ENCODE measurements at regions not wholly inside any gene's neighbourhood (a gene's known extent, or its start where the extent isn't known, plus 50 kb on each side); places are given as distances from the start of the nearest gene placed in this dataset.

GRCh38 chr5:98556712-98557111 is 216.8 kb upstream of the RGMB start:
- H3K27ac Mint-ChIP-seq = no peak overlapping the region
- POLR2A ChIA-PET = no interaction called here
- H3K36me3 Mint-ChIP-seq (ENCODE audit: low read depth) = no peaks in the 10 kb centered on the region
- no peaks in the 10 kb centered on the region for H3K27me3 Mint-ChIP-seq (ENCODE audit: low read depth)
- no peaks in the 10 kb centered on the region for H3K9me3 Mint-ChIP-seq (ENCODE audit: insufficient read depth)
- no peak for DNase-seq
- CTCF ChIA-PET = no interaction called here
- no peak overlapping the region for H3K4me3 Mint-ChIP-seq
- no peaks in the 10 kb centered on the region for H3K4me1 Mint-ChIP-seq (ENCODE audit: low read depth)
- ATAC-seq = no peak

DNA sequence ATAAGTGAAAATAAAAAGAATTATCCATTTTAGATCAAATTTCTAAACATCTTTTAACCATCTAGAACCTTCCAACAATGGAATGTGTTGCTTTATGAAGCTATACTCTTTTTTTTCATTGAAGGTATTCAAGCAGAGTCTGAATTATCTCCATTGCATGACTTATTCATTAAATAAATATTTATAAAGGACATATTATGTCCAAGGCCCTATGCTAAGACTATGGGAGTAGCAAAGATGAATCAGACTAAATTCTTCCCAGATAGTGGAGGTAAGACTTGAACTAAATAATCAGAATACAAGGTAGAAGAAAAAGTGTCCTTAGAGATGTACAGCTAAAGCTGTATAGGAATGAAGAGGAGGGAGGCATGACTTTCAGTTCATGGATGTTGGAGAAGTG is 215.5 kb upstream of the RGMB start:
- DNase-seq = no peak

DNA sequence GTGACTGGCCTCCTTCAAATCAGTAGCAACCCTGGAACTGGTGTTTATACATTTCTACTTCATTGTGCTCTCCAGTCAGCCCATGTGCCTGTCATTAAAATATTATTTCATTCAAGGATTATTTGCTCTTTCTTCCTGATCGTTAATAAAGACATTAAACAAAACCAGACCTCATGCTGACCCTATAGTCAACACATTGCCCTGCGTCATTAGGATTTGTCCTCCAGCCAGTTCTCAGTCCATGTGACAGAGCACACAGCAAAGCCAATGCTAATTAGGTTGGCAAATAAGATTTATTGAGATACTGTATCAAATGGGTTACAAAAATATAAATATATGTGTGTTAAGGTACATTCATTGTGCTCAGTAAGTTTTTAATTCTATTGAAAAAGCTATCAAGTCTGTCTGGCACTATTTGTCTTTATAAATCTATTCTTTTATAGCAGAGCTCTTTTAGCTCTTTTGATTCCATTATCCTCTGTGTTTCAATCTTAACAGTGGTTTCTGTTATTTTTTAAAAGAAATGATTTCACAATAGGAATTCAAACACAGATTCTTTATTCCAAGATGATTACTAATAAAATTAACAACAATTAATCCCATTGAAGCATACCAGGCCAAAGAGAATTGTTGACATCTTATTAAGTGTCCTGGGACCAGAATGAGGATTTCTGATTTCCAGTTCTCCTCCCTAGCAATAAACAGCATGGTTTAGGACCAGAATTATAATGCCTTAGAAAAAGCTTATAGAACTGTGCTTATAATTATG is 209.4 kb upstream of the RGMB start:
- DNase-seq = no peak
- H3K9me3 Mint-ChIP-seq (ENCODE audit: insufficient read depth) = no peaks in the 10 kb centered on the region
- POLR2A ChIA-PET = no interaction called here

More for the DNA sequence above, 215.5 kb upstream of the RGMB start:
- H3K27ac Mint-ChIP-seq = no peak overlapping the region
- H3K9me3 Mint-ChIP-seq (ENCODE audit: insufficient read depth) = no peaks in the 10 kb centered on the region
- CTCF ChIA-PET = no interaction called here
- H3K36me3 Mint-ChIP-seq (ENCODE audit: low read depth) = no peaks in the 10 kb centered on the region
- H3K4me3 Mint-ChIP-seq = no peak overlapping the region
- no peaks in the 10 kb centered on the region for H3K4me1 Mint-ChIP-seq (ENCODE audit: low read depth)
- POLR2A ChIA-PET = no interaction called here
- no peaks in the 10 kb centered on the region for H3K27me3 Mint-ChIP-seq (ENCODE audit: low read depth)
- ATAC-seq = no peak

GRCh38 chr5:98564836-98565235 is 208.6 kb upstream of the RGMB start:
- no peaks in the 10 kb centered on the region for H3K4me1 Mint-ChIP-seq (ENCODE audit: low read depth)
- H3K27me3 Mint-ChIP-seq (ENCODE audit: low read depth) = no peaks in the 10 kb centered on the region
- H3K4me3 Mint-ChIP-seq = no peak overlapping the region
- no peak overlapping the region for H3K27ac Mint-ChIP-seq
- ChIA-PET CTCF (no interaction called here), POLR2A (no interaction called here)
- no peak for DNase-seq
- ATAC-seq = no peak
- H3K36me3 Mint-ChIP-seq (ENCODE audit: low read depth) = no peaks in the 10 kb centered on the region
- H3K9me3 Mint-ChIP-seq (ENCODE audit: insufficient read depth) = no peaks in the 10 kb centered on the region

More for the DNA sequence above, 209.4 kb upstream of the RGMB start:
- Mint-ChIP-seq H3K27ac (no peak overlapping the region), H3K36me3 (ENCODE audit: low read depth) (no peaks in the 10 kb centered on the region), H3K4me1 (ENCODE audit: low read depth) (no peaks in the 10 kb centered on the region), H3K4me3 (no peak overlapping the region), H3K27me3 (ENCODE audit: low read depth) (no peaks in the 10 kb centered on the region)
- no peak for ATAC-seq
- CTCF ChIA-PET = no interaction called here

- ChIA-PET CTCF (no interaction called here), POLR2A (no interaction called here)
- no peaks in the 10 kb centered on the region for H3K36me3 Mint-ChIP-seq (ENCODE audit: low read depth)
- no peak overlapping the region for H3K27ac Mint-ChIP-seq
- no peak for ATAC-seq
- no peak for DNase-seq
- H3K27me3 Mint-ChIP-seq (ENCODE audit: low read depth) = no peaks in the 10 kb centered on the region
- no peak overlapping the region for H3K4me3 Mint-ChIP-seq
- no peaks in the 10 kb centered on the region for H3K9me3 Mint-ChIP-seq (ENCODE audit: insufficient read depth)
- no peaks in the 10 kb centered on the region for H3K4me1 Mint-ChIP-seq (ENCODE audit: low read depth)
Observed at GRCh38 chr5:98568336-98568735, 205.1 kb upstream of the RGMB start.

DNA sequence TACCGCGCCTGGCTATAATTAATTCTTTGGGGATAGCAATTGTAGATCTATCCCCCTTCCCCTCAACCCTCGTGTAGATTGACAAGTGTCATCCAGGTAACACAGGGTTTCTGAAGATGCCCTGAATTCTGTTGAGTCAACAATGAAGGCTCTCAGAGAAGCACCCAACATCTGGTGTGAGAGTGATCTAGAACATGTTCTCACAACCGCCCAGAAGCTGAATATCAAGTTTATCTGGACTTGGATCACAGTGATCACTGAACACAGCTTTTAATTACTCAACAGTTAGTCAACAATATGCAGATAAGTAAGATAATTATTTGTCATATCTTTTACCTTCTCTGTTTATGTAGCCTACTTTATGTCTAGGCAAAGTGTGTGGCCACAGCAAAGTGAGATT is 204.2 kb upstream of the RGMB start:
- CTCF ChIA-PET = no interaction called here

DNA sequence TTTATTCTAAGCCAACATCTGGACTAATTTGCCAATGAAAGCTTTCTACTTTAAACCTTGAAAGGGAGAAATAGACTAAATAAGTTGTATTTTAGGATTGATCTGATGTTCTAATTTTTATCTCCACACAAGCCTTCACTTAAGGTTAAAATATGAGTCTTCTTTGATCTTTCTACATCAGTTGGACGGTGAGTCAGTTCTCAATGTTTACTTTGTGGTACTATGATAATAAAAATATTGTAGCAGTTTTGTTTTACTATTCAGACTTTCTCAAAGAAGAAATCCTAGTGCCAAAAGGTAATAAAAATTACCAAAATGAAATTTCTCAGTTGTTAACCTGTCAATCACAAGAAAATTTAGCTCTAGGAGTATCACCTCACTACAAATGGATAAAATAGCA is 203.5 kb upstream of the RGMB start:
- Mint-ChIP-seq H3K27me3 (ENCODE audit: low read depth) (no peaks in the 10 kb centered on the region), H3K4me1 (ENCODE audit: low read depth) (no peaks in the 10 kb centered on the region), H3K4me3 (no peak overlapping the region), H3K27ac (no peak overlapping the region), H3K36me3 (ENCODE audit: low read depth) (no peaks in the 10 kb centered on the region), H3K9me3 (ENCODE audit: insufficient read depth) (no peaks in the 10 kb centered on the region)
- POLR2A ChIA-PET = no interaction called here
- CTCF ChIA-PET = no interaction called here
- ATAC-seq (no peak), DNase-seq (no peak)

More for the DNA sequence above, 204.2 kb upstream of the RGMB start:
- Mint-ChIP-seq H3K36me3 (ENCODE audit: low read depth) (no peaks in the 10 kb centered on the region), H3K4me3 (no peak overlapping the region), H3K27ac (no peak overlapping the region), H3K27me3 (ENCODE audit: low read depth) (no peaks in the 10 kb centered on the region), H3K9me3 (ENCODE audit: insufficient read depth) (no peaks in the 10 kb centered on the region), H3K4me1 (ENCODE audit: low read depth) (no peaks in the 10 kb centered on the region)
- ATAC-seq = no peak
- POLR2A ChIA-PET = no interaction called here
- DNase-seq = no peak

DNA sequence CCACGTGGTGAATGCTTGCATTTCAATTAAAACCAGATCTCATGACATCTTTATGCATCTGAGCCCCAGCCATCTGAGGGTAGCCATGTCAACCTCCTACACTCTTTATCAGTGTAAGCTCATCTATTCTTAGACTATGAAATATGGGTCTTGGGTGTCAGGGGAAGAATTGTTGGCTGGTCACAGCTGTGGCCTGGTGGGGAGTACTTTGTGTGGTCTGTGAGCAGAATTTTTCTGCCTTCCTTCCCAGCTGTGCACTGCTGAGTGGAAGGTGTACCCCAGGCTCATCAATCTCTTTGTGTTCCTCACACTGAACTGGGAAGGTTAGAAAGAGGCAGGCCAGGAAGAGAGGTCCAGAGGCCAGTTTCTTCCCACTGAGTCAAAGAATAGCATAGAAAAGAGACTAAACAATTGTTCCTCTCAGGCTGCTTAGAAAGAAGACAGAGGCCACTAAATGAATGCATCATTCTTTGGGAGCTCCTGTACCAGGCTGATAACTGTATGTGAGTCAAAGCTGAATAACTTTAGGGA is 202.7 kb upstream of the RGMB start:
- H3K27ac Mint-ChIP-seq = no peak overlapping the region
- ChIA-PET CTCF (no interaction called here), POLR2A (no interaction called here)
- no peak for DNase-seq
- ATAC-seq = no peak
- H3K4me3 Mint-ChIP-seq = no peak overlapping the region
- no peaks in the 10 kb centered on the region for H3K4me1 Mint-ChIP-seq (ENCODE audit: low read depth)
- H3K9me3 Mint-ChIP-seq (ENCODE audit: insufficient read depth) = no peaks in the 10 kb centered on the region
- H3K36me3 Mint-ChIP-seq (ENCODE audit: low read depth) = no peaks in the 10 kb centered on the region
- no peaks in the 10 kb centered on the region for H3K27me3 Mint-ChIP-seq (ENCODE audit: low read depth)

DNA sequence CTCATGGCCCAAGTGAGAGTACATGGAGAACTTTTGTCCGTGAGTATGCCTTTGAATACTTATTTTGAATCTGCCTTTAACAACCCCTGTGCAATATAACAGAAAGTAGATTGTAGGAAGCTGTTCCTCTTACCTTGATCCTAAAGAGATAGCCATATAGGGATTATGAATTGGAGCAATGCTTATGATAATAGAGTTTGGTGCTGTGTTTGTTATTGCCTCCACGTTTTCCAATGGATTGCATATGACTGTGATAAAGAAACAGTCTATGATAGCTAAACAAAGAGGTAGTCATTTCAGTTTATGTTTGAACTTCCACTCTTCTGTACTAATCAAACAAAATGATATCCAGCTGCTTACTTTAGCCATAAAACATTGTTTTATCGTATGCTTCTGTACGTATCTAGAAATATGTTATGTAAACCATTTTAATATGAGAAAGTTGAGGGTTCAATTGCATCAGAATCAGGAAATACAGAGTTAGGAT is 199.6 kb upstream of the RGMB start:
- Mint-ChIP-seq H3K9me3 (ENCODE audit: insufficient read depth) (no peaks in the 10 kb centered on the region), H3K27ac (no peak overlapping the region), H3K36me3 (ENCODE audit: low read depth) (no peaks in the 10 kb centered on the region), H3K27me3 (ENCODE audit: low read depth) (no peaks in the 10 kb centered on the region), H3K4me1 (ENCODE audit: low read depth) (no peaks in the 10 kb centered on the region), H3K4me3 (no peak overlapping the region)
- ATAC-seq (no peak), DNase-seq (no peak)
- ChIA-PET POLR2A (no interaction called here), CTCF (no interaction called here)

GRCh38 chr5:98576275-98576674 is 197.2 kb upstream of the RGMB start:
- DNase-seq (no peak), ATAC-seq (no peak)
- Mint-ChIP-seq H3K36me3 (ENCODE audit: low read depth) (no peaks in the 10 kb centered on the region), H3K27me3 (ENCODE audit: low read depth) (no peaks in the 10 kb centered on the region), H3K9me3 (ENCODE audit: insufficient read depth) (no peaks in the 10 kb centered on the region), H3K27ac (no peak overlapping the region), H3K4me3 (no peak overlapping the region), H3K4me1 (ENCODE audit: low read depth) (no peaks in the 10 kb centered on the region)
- CTCF ChIA-PET = no interaction called here
- POLR2A ChIA-PET = no interaction called here

GRCh38 chr5:98578438-98578837 is 195.0 kb upstream of the RGMB start:
- ATAC-seq (no peak), DNase-seq (no peak)
- Mint-ChIP-seq H3K4me1 (ENCODE audit: low read depth) (no peaks in the 10 kb centered on the region), H3K4me3 (no peak overlapping the region), H3K27me3 (ENCODE audit: low read depth) (no peaks in the 10 kb centered on the region), H3K9me3 (ENCODE audit: insufficient read depth) (no peaks in the 10 kb centered on the region), H3K27ac (no peak overlapping the region), H3K36me3 (ENCODE audit: low read depth) (no peaks in the 10 kb centered on the region)
- CTCF ChIA-PET = no interaction called here
- POLR2A ChIA-PET = no interaction called here

DNA sequence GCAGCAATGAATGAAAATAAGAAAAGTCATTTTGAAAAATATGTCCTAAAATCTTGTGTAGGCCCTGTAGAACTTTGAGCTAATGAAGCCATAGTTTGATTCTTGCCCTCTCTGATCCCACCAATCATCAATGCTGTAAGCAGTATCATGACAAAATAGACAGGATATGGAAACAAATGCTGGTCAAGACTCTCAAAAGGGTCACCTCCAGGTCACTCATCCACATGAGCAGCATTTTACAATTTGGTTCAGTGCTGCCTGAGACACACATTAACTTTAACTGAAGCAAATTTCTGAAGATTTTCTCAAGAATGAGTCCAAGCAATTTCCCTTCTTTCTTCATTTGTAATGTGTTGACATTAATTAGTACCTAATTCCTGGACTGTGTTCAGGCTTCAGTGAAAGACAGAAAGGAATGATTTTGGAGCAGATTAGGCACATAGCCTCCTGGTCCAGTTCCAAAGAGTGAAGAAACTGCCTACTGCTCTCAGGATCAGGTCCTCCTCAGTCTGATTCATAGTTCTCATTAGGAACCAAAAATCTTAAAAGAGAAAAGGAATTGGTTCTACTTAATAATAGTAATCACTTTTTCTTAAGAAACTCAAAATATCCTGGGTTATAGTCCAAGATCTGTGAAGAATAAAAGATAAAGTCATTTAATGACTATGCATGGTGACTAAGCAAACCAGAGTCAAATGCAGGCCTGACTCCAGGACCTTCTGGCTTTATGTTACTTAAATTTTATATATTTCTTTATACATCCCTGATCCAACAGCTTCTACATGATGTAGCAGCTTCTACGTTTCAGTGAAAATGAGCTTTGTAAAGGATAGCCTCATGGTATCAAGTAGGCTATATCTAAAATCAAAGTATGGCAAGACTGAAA is 192.1 kb upstream of the RGMB start:
- Mint-ChIP-seq H3K9me3 (ENCODE audit: insufficient read depth) (no peaks in the 10 kb centered on the region), H3K4me1 (ENCODE audit: low read depth) (no peaks in the 10 kb centered on the region), H3K36me3 (ENCODE audit: low read depth) (no peaks in the 10 kb centered on the region), H3K4me3 (no peak overlapping the region), H3K27ac (no peak overlapping the region), H3K27me3 (ENCODE audit: low read depth) (no peaks in the 10 kb centered on the region)
- CTCF ChIA-PET = no interaction called here
- DNase-seq (no peak), ATAC-seq (no peak)
- POLR2A ChIA-PET = no interaction called here
